MCF 10A (cell line): ENCODE measurements at regions not wholly inside any gene's neighbourhood (a gene's known extent, or its start where the extent isn't known, plus 50 kb on each side); places are given as distances from the start of the nearest gene placed in this dataset.

ENCODE experiments used
- BruUV-seq: library from RNA; stranded (reverse); fragments of 400-500 nt; replicated peaks from 2 replicates; lab custom pipeline; 2021; lab: Mats Ljungman, UMichigan
- CTCF ChIA-PET: fragments of 300-600 bp; sonication (Branson Sonifier 250); formaldehyde crosslinking; extraction: SDS; loops from one replicate; lab custom pipeline; 2021; ENCODE audit warnings: antibody characterized with exemption, inconsistent platforms; lab: Yijun Ruan, JAX
- POLR2A ChIA-PET: fragments of 300-600, 350-650 bp; sonication (Branson Sonifier 250); formaldehyde crosslinking; extraction: SDS; loops from one replicate; lab custom pipeline; 2020; ENCODE audit warnings: antibody characterized with exemption, inconsistent platforms; lab: Yijun Ruan, JAX
- DNase-seq: peaks from one replicate; pipeline ENCODE4 v3.0.0-alpha.2; 2018; ENCODE audit not compliant: unreplicated experiment
- H3K27ac Mint-ChIP-seq: one replicate; pipeline ENCODE4 v1.8.0; 2022; ENCODE audit warnings: mild to moderate bottlenecking, low read depth, mixed read lengths; ENCODE audit not compliant: unreplicated experiment
- H3K27me3 Mint-ChIP-seq: one replicate; pipeline ENCODE4 v1.8.0; 2022; ENCODE audit warnings: mixed read lengths; ENCODE audit not compliant: insufficient read depth, unreplicated experiment
- H3K36me3 Mint-ChIP-seq: one replicate; pipeline ENCODE4 v1.8.0; 2022; ENCODE audit warnings: mild to moderate bottlenecking, moderate library complexity, mixed read lengths; ENCODE audit not compliant: insufficient read depth, unreplicated experiment
- H3K4me1 Mint-ChIP-seq: one replicate; pipeline ENCODE4 v1.8.0; 2022; ENCODE audit warnings: mixed read lengths; ENCODE audit not compliant: insufficient read depth, unreplicated experiment
- H3K4me3 Mint-ChIP-seq: one replicate; pipeline ENCODE4 v1.8.0; 2022; ENCODE audit warnings: mild to moderate bottlenecking, moderate library complexity, mixed read lengths; ENCODE audit not compliant: unreplicated experiment
- H3K9me3 Mint-ChIP-seq: one replicate; pipeline ENCODE4 v1.8.0; 2022; ENCODE audit warnings: mixed read lengths; ENCODE audit not compliant: unreplicated experiment
- CTCF ChIP-seq: fragments of 200-600 bp; IDR thresholded peaks from one replicate; pipeline ENCODE4 v1.8.0; 2022; ENCODE audit warnings: antibody characterized with exemption, mild to moderate bottlenecking; ENCODE audit not compliant: unreplicated experiment
- intact Hi-C: fragments of 100-400 bp; cut with micrococcal nuclease; formaldehyde crosslinking; loops from 2 replicates; pipeline ENCODE4 v1.14.1; 2022

GRCh38 chr2:234723400-234723799 lies 226.5 kb upstream of the ARL4C start:
- CTCF ChIA-PET, result no interaction called here
- Mint-ChIP-seq H3K36me3 (no peaks in the 10 kb centered on the region), H3K9me3 (no peaks in the 10 kb centered on the region), H3K27me3 (no peaks in the 10 kb centered on the region), H3K4me1 (peaks cover 15% of the 10 kb centered on the region), H3K27ac (no peak overlapping the region), H3K4me3 (no peak overlapping the region)
- TF ChIP-seq CTCF, result no peak
- no TSS peak for BruUV-seq
- DNase-seq, result no peak
- POLR2A ChIA-PET, result no interaction called here
- intact Hi-C loops, result no loop called here

GRCh38 chr2:234722176-234722575 lies 225.3 kb upstream of the ARL4C start:
- ChIA-PET CTCF (no interaction called here), POLR2A (interaction anchor here (0.6 to 0.7 kb wide), 3 partner anchors 9 to 223 kb away, joined by 3 to 5 read pairs (median 3); no protein-coding TSS in a partner anchor)
- no TSS peak for BruUV-seq
- TF ChIP-seq CTCF, result no peak
- H3K36me3 Mint-ChIP-seq, result no peaks in the 10 kb centered on the region
- peak; percentile 35 for DNase-seq
- H3K9me3 Mint-ChIP-seq, result no peaks in the 10 kb centered on the region
- intact Hi-C loops, result no loop called here
- H3K4me3 Mint-ChIP-seq, result no peak overlapping the region
- no peaks in the 10 kb centered on the region for H3K27me3 Mint-ChIP-seq
- peaks cover 15% of the 10 kb centered on the region for H3K4me1 Mint-ChIP-seq
- no peak overlapping the region for H3K27ac Mint-ChIP-seq

GRCh38 chr2:234719116-234719716 lies 222.3 kb upstream of the ARL4C start:
- BruUV-seq, result no TSS peak
- CTCF ChIA-PET, result no interaction called here

GRCh38 chr2:234716271-234716670 lies 219.4 kb upstream of the ARL4C start:
- no peaks in the 10 kb centered on the region for H3K9me3 Mint-ChIP-seq
- no peak for DNase-seq
- no peaks in the 10 kb centered on the region for H3K4me1 Mint-ChIP-seq
- no peak overlapping the region for H3K27ac Mint-ChIP-seq
- H3K27me3 Mint-ChIP-seq, result no peaks in the 10 kb centered on the region
- no TSS peak for BruUV-seq
- no peak for TF ChIP-seq CTCF
- CTCF ChIA-PET, result no interaction called here
- no peaks in the 10 kb centered on the region for H3K36me3 Mint-ChIP-seq
- POLR2A ChIA-PET, result no interaction called here
- no peak overlapping the region for H3K4me3 Mint-ChIP-seq
- intact Hi-C loops, result no loop called here

More at GRCh38 chr2:234719116-234719716, 222.3 kb upstream of the ARL4C start:
- no peak overlapping the region for H3K27ac Mint-ChIP-seq
- H3K27me3 Mint-ChIP-seq, result no peaks in the 10 kb centered on the region
- no peaks in the 10 kb centered on the region for H3K4me1 Mint-ChIP-seq
- intact Hi-C loops, result no loop called here
- no peaks in the 10 kb centered on the region for H3K9me3 Mint-ChIP-seq
- no peak for TF ChIP-seq CTCF
- no peak for DNase-seq
- POLR2A ChIA-PET, result interaction anchor here (0.6 kb wide), 1 partner anchor 402 kb away, joined by 3 read pairs; no protein-coding TSS in a partner anchor
- no peaks in the 10 kb centered on the region for H3K36me3 Mint-ChIP-seq
- no peak overlapping the region for H3K4me3 Mint-ChIP-seq
